Eye (tissue), 1 donor: ENCODE measurements at regions not wholly inside any gene's neighbourhood (a gene's known extent, or its start where the extent isn't known, plus 50 kb on each side); places are given as distances from the start of the nearest gene placed in this dataset.

ENCODE experiments used
- DNase-seq: peaks from one replicate; pipeline ENCODE4 v3.0.0-alpha.2; 2015

GRCh38 chr5:2180456-2180855 is 297.7 kb upstream of the IRX4 start:
- DNase-seq: no peak

- no peak for DNase-seq
These were observed 297.1 kb upstream of the IRX4 start for GRCh38 chr5:2179861-2180260.

GRCh38 chr5:2178528-2178927 is 295.8 kb upstream of the IRX4 start:
- no peak for DNase-seq

GRCh38 chr5:2178071-2178477 is 295.3 kb upstream of the IRX4 start:
- DNase-seq: no peak

GRCh38 chr5:2177244-2177643 is 294.5 kb upstream of the IRX4 start:
- DNase-seq: no peak

- DNase-seq: no peak
These were observed 293.9 kb upstream of the IRX4 start for GRCh38 chr5:2176581-2176980.

- DNase-seq: no peak
These were observed 293.2 kb upstream of the IRX4 start for GRCh38 chr5:2175842-2176404.

GRCh38 chr5:2175041-2175440 is 292.3 kb upstream of the IRX4 start:
- no peak for DNase-seq

GRCh38 chr5:2174538-2174937 is 291.8 kb upstream of the IRX4 start:
- no peak for DNase-seq

GRCh38 chr5:2173151-2173834 is 290.6 kb upstream of the IRX4 start:
- DNase-seq: peak; percentile 38

GRCh38 chr5:2172471-2172870 is 289.7 kb upstream of the IRX4 start:
- DNase-seq: no peak

- DNase-seq: no peak
These were observed 288.0 kb upstream of the IRX4 start for GRCh38 chr5:2170761-2171160.

GRCh38 chr5:2169850-2170760 is 287.4 kb upstream of the IRX4 start:
- peak; percentile 69 for DNase-seq

GRCh38 chr5:2169430-2169808 is 286.7 kb upstream of the IRX4 start:
- no peak for DNase-seq

GRCh38 chr5:2168601-2169429 is 286.1 kb upstream of the IRX4 start:
- DNase-seq: peak; percentile 46

- DNase-seq: no peak
These were observed 284.9 kb upstream of the IRX4 start for GRCh38 chr5:2167671-2168070.

- DNase-seq: peak; percentile 21
These were observed 284.3 kb upstream of the IRX4 start for GRCh38 chr5:2166979-2167377.

- no peak for DNase-seq
These were observed 283.7 kb upstream of the IRX4 start for GRCh38 chr5:2166306-2166978.

GRCh38 chr5:2165615-2166305 is 283.0 kb upstream of the IRX4 start:
- DNase-seq: no peak

GRCh38 chr5:2165203-2165602 is 282.5 kb upstream of the IRX4 start:
- no peak for DNase-seq

GRCh38 chr5:2164586-2164985 is 281.9 kb upstream of the IRX4 start:
- DNase-seq: no peak
